ENCODE measurements at regions not wholly inside any gene's neighbourhood (a gene's known extent, or its start where the extent isn't known, plus 50 kb on each side); places are given as distances from the start of the nearest gene placed in this dataset.

DNA sequence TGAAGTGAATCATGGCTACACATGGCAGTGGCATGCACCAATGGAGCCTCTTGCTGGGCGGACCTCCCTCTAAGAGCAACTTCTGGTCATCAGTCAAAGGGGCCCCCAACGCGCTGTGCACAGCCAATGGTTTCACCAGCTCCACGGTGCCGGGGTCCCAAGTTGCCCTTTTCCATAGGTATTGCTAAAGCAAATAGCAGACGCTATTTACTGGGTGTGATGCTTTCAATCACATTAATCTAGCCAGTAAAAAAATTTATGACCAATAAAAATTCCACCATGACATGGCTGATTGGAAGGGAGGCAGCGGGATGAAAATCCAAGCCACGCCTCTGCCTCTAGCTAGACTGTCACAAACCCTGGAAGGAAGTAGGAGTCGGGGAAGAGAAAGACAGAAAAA is 680.3 kb upstream of the SOX9 start:
- TF ChIP-seq, protein P1, sequence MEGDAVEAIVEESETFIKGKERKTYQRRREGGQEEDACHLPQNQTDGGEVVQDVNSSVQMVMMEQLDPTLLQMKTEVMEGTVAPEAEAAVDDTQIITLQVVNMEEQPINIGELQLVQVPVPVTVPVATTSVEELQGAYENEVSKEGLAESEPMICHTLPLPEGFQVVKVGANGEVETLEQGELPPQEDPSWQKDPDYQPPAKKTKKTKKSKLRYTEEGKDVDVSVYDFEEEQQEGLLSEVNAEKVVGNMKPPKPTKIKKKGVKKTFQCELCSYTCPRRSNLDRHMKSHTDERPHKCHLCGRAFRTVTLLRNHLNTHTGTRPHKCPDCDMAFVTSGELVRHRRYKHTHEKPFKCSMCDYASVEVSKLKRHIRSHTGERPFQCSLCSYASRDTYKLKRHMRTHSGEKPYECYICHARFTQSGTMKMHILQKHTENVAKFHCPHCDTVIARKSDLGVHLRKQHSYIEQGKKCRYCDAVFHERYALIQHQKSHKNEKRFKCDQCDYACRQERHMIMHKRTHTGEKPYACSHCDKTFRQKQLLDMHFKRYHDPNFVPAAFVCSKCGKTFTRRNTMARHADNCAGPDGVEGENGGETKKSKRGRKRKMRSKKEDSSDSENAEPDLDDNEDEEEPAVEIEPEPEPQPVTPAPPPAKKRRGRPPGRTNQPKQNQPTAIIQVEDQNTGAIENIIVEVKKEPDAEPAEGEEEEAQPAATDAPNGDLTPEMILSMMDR (IDR thresholded peaks at IDR 0.05): no peak
- TF ChIP-seq POLR2AphosphoS5 (IDR thresholded peaks at IDR 0.05) (no peak), POLR2A (IDR thresholded peaks at IDR 0.05; ENCODE audit: low read depth) (no peak), EP300 (IDR thresholded peaks at IDR 0.05) (no peak)
